Gastrocnemius medialis (tissue), 4 donors: ENCODE measurements at regions not wholly inside any gene's neighbourhood (a gene's known extent, or its start where the extent isn't known, plus 50 kb on each side); places are given as distances from the start of the nearest gene placed in this dataset.

ENCODE experiments used
- CTCF ChIP-seq, 5 experiments: fragments of 450-650 bp in 3 of 5; fragments of 200-600 bp in 2 of 5; sonication (generic) in 2 of 5; IDR thresholded peaks in 4 of 5; conservative IDR thresholded peaks in 1 of 5; 1 replicate in 4 of 5; 2 replicates in 1 of 5; pipeline ENCODE4 v1.5.1; 2016 to 2019; ENCODE audit warnings: antibody characterized with exemption in 5 of 5, mild to moderate bottlenecking in 3 of 5, moderate library complexity in 3 of 5
- POLR2A ChIP-seq, 2 donors: fragments of 450-650 bp; IDR thresholded peaks; one replicate each; pipeline ENCODE4 v1.6.1; 2017; ENCODE audit warnings: antibody characterized with exemption in 2 of 2, mild to moderate bottlenecking in 2 of 2, moderate library complexity in 2 of 2

DNA sequence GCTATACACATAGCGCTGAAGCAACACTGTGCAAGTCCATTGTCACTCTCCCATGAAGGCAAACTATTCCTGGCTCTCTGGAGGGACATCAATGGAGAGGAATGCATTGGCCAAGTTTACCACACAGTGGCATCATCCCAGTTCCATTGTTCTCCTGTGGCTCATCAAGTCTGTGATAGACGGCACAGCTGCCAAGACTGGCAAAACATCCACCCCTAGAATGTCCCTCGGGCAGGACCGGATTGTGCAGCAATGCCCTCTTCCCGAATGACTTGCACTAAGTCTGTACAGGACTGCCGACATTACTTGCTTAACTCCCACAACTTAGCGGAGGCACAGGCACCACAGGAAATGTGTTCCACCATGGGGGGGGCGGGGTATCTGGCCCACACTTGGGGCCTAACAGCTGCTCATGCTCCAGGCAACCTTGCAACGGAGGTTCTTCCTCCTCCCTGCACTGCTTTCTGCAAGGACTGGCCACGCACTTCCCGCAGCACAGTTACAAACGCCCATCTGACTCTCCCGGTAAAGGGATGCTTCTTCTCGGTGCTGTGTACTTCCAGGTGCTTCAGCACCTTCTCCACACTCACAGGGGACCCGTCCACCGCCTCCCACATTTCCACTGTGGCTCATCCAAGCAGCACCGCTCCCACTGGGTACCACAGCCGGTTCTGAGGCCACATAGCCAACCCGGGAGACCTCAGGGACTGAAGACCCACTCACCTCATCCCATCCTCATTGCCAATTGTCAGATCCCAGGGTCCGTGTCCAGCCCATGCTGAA, 1309.6 kb upstream of the RAG2 start:
- TF ChIP-seq POLR2A (IDR thresholded peaks at IDR 0.05) = no peak
- TF ChIP-seq CTCF (IDR thresholded peaks at IDR 0.05 in 4 of 5, conservative IDR thresholded peaks at IDR 0.05 in 1 of 5) = no peak
